Endometrium (tissue), 2 donors: ENCODE measurements at regions not wholly inside any gene's neighbourhood (a gene's known extent, or its start where the extent isn't known, plus 50 kb on each side); places are given as distances from the start of the nearest gene placed in this dataset.

Source experiments
- FAIRE-seq: peaks from 2 replicates; lab custom pipeline; 2012; peaks lifted over from hg19 to GRCh38; lab: Jason Lieb, UNC
- donor health status: control.
- donor health status: control.

- FAIRE-seq, result no peak
Measured at GRCh38 chr11:134529212-134530096, 117.4 kb upstream of the B3GAT1 start.

GRCh38 chr11:134528453-134528852 lies 116.4 kb upstream of the B3GAT1 start:
- no peak for FAIRE-seq

- no peak for FAIRE-seq
Measured at GRCh38 chr11:134527382-134528243, 115.6 kb upstream of the B3GAT1 start.

GRCh38 chr11:134524896-134525845 lies 113.1 kb upstream of the B3GAT1 start:
- no peak for FAIRE-seq

GRCh38 chr11:134524201-134524600 lies 112.2 kb upstream of the B3GAT1 start:
- FAIRE-seq, result no peak

- FAIRE-seq, result no peak
Measured at GRCh38 chr11:134522782-134523570, 110.9 kb upstream of the B3GAT1 start.

GRCh38 chr11:134521452-134522289 lies 109.6 kb upstream of the B3GAT1 start:
- FAIRE-seq, result no peak

- FAIRE-seq, result no peak
Measured at GRCh38 chr11:134521001-134521400, 109.0 kb upstream of the B3GAT1 start.

- FAIRE-seq, result no peak
Measured at GRCh38 chr11:134519788-134520187, 107.7 kb upstream of the B3GAT1 start.

GRCh38 chr11:134519390-134519750 lies 107.3 kb upstream of the B3GAT1 start:
- FAIRE-seq, result no peak

- FAIRE-seq, result no peak
Measured at GRCh38 chr11:134518616-134519389, 106.8 kb upstream of the B3GAT1 start.

GRCh38 chr11:134517621-134518293 lies 105.7 kb upstream of the B3GAT1 start:
- FAIRE-seq, result no peak

GRCh38 chr11:134517115-134517514 lies 105.1 kb upstream of the B3GAT1 start:
- FAIRE-seq, result no peak

GRCh38 chr11:134516529-134516928 lies 104.5 kb upstream of the B3GAT1 start:
- FAIRE-seq, result no peak

- FAIRE-seq, result no peak
Measured at GRCh38 chr11:134515081-134515960, 103.3 kb upstream of the B3GAT1 start.

GRCh38 chr11:134514354-134514951 lies 102.4 kb upstream of the B3GAT1 start:
- FAIRE-seq, result no peak

GRCh38 chr11:134513585-134514120 lies 101.6 kb upstream of the B3GAT1 start:
- FAIRE-seq, result no peak
